ENCODE measurements at regions not wholly inside any gene's neighbourhood (a gene's known extent, or its start where the extent isn't known, plus 50 kb on each side); places are given as distances from the start of the nearest gene placed in this dataset.

DNA sequence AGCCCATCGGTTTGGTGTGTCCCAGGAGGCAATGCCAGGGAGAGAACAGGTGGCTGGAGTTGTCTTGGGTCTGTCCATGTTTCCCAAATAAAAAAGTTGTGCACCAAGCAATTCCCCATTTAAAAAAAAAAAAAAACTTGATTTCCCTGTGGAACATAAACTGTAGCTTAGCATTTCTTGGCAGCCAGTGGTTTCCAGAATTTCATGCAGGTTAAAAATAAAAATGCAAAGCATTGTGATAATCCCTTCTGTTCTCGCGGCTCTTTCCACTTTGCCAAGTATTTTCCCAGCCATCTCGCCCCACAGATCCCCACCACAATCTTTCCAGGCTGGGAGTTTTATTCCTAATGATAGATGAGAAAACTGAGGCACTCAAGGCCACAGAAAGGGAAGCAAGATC, 51.4 kb upstream of the MSX1 start:
- DNase-seq (ENCODE audit: low read depth in 2 of 2): no peak

DNA sequence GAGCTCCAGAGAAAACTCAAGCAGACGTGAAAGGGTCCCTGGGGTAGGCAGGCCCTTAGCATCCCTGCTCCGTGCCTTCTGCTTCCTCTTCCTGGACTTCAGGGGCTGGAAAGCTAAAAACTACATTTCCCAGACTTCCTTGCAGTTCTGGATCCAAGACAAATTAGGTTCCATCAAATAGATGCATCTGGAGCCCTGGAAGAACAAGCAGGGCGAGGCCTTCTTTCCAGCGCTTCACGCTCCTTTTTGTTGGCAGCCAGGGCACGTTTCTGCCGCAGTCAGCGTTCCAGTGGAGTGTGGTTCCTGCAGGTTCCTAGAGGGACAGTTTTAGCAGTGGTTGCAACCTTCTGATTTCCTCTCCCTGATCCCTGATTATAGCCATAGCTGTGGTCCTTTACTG, 53.6 kb upstream of the MSX1 start:
- DNase-seq (ENCODE audit: low read depth in 2 of 2): no peak

DNA sequence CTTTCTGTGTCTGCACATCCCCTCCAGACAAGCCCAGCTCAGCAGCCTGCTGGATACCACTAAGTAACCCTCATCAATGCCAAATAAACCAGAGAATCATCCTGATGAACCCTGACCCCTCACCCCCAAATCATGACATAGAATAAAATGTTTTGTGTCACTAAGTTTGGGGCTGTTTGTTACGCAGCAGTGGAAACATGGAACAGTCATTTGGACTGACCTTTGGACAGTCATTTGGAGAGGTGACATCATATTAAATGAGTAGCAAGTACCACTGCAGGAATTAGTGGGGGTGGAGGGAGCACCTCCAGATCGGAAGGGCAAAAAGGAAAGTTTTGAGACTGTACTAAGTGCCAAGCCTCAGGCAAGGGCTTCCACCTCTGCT, 55.6 kb upstream of the MSX1 start:
- no peak for DNase-seq (ENCODE audit: low read depth in 2 of 2)

DNA sequence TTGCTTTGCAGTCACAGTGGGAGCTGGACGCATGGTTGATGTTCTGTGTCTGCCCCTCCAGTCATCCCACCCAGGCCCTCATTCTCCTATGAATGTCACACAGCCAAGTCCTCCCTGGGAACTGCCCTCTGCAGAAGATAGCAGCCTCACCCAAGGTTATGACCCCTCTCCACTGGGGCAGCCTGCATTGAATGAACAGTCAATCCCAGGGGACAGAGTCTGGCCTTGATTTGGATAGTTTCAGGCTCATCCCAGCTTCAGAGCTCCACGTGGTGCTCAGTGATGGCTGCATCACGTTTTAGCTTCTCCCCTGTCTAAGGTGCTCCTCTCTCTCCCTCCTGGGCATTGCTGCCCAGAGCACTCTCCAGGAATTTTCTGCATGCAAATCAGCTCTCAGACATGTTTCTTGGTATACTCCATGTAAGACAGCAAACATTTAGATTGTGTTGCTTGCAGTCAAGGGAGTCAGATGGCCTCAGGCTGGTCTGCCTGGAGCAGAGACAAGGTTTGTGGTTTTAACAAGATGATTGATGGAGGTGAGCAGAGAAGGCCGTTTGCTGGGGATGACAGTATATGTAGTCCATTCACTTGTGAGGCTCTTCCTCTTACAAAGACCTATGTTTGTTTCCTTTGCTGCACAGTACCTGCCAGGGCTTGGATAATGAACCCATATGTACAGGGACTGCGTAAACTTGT, 56.1 kb upstream of the MSX1 start:
- DNase-seq (ENCODE audit: low read depth in 2 of 2): no peak

DNA sequence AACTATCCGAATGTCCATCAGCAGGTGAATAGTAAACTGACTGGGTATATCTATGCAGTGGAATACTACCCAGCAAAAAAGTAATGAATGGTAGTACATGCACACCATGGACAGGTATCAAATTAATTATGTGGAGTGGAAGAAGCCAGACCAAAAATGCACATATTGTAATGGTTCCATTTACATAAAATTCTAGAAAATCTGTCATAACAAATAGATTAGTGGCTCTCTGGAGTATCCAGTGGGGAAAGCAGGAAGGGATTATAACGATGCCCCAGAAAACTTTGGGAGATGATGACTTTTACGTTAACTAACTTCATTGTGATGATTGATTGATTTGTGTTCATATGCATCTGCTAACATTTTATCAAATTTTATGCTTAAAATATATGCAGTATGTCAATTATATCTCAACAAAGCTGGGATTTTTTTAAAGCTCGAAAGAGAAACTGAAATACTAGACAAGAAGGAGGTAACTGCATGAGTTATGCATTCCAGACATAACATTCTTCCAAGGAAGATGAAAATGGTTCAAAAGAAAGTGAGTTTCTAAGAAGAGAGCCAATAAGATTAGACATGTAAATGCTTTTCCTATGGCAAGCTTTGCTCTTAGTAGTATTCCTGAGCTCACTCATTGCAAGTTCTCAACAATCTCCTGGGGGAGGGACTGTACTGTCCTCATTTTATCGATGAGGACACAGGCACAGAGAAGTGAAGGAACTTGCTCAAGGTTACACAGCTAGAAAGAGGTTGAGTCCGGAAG, 58.6 kb upstream of the MSX1 start:
- DNase-seq (ENCODE audit: low read depth in 2 of 2): no peak

DNA sequence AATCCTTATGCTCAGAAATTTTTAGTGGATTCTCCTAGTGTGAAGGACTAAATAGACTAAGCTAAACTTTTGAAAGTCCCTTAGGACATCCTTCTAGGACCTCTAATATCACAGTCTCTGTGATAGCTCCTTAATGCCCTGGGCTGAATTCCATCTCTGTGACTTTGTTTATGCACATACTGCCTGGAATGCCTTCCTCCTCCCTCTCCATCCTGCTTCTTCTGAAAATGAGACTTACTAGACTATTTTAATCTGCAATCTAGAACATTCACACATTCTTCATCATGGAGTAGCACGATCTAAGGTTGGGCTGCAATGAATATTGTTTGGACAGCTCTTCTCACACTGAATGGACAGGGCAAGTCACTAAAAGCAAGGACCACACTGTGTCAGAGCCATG, 65.0 kb upstream of the MSX1 start:
- DNase-seq (ENCODE audit: low read depth in 2 of 2): no peak

DNA sequence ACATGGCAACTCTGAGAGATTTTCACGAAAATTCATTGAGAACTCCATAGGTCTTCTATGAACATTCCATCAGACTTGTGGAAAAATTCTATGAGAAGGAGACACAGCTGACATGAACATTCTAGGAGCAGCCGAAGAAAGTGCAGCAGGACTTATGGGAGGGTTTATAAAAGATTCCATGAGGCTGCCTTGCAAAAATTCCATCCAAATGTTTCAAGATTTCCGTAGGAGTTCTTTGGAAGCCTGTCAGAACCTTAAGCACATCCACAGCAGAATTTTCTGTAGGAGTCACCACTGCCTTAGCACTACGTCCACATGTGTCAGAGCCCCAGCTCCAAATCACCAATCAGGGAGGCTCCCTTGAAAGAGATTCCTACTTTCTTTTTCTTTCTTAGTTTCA, 67.0 kb upstream of the MSX1 start:
- no peak for DNase-seq (ENCODE audit: low read depth in 2 of 2)

DNA sequence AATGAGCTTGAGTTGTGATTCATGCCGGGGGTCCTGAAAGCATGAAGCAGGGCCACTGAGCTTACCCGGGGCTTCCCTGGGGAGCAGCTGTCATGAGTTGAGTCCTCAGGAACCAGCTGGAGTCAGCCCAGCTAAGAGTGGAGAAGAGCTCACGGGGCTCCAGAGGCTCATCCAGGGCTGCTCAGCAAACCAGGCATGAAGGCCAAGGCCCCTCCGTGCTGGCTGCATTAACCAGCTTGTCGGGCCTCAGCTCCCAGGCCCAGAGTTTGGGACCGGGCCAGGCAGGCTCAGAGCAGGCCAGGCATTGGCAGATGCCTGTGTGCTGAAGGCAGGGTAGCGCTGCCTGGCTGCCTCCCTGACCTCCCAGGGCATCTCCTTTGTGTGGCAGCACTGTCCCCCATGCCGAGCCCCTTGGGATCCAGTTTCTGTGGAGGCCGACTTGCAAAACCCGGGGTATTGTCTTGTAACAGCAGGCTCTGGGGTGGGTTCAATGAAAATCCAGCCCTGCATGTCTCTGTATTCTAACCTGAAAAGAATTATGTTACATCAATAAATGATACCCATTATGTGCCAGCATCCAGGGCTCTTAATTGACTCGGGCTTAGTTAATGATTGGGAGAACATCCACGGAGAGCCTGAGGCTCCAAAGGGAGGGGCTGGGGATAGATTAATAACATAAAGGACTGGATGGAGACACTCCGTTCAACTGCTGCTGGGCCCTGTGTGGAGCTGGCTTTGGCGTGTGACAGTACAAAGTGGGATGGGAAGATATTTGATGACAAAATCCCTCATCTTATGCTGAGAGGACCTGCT, 68.0 kb upstream of the MSX1 start:
- DNase-seq (ENCODE audit: low read depth in 2 of 2): no peak

DNA sequence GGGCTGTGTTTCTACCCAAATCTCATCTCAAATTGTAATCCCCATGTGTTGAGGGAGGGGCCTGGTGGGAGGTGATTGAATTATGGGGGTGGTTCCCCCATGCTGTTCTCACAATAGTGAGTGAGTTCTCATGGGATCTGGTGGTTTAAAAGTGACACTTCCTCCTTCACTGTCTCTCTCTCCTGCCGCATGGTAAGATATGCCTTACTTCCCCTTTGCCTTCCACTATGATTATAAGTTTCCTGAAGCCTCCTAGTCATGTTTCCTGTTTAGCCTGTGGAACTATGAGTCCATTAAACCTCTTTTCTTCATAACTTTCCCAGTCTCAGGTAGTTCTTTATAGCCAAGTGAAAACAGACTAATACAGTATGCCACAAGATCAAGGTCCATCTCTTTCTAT, 70.0 kb upstream of the MSX1 start:
- no peak for DNase-seq (ENCODE audit: low read depth in 2 of 2)

DNA sequence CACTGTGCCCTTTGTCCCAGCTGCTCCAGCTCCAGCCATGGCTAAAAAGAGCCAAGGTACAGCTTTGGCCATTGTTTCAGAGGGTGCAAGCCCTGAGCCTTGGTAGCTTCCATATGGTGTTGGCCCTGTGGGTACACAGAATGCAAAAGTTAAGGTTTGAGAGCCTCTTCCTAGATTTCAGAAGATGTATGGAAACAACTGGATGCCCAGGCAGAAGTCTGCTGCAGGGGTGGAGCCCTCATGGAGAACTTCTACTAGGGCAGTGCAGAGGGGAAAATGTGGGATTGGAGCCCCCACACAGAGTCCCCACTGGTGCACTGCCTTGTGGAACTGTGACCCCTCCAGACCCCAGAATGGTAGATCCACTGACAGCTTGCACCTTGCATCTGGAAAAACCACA, 70.9 kb upstream of the MSX1 start:
- DNase-seq (ENCODE audit: low read depth in 2 of 2): no peak

DNA sequence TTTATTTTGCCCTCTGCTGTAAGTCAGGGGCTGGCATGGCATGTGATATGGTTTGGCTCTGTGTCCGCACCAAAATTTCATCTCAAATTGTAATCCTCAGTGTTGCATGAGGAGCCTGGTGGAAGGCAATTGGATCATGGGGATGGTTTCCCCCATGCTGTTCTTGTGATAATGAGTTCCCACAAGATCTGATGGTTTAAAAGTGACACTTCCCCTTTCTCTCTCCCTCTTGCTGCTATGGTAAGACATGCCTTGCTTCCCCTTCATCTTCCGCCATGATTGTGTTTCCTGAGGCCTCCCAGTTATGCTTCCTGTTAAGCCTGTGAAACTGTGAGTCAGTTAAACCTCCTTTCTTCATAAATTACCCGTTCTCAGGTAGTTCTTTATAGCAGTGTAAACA, 72.0 kb upstream of the MSX1 start:
- DNase-seq (ENCODE audit: low read depth in 2 of 2): no peak

DNA sequence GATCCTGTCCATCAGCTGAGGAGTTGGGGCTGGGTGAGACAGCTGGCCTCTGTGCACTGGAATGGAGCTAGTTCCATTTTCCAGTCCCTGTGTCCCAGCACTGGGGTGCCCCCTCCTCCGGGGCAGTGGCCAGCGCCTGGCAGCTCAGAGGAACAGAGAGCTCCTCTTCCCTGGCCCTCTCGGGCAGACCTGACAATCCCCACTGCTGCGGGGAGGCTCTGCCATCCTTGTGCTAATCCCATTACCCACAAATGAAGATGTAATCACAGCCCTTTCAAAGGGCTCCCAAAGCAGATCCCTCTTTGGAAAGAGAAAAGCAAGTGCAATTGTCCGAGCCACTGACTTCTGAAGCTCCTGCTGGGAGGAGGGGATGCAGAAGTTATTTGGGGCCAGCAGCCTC, 75.1 kb upstream of the MSX1 start:
- no peak for DNase-seq (ENCODE audit: low read depth in 2 of 2)

DNA sequence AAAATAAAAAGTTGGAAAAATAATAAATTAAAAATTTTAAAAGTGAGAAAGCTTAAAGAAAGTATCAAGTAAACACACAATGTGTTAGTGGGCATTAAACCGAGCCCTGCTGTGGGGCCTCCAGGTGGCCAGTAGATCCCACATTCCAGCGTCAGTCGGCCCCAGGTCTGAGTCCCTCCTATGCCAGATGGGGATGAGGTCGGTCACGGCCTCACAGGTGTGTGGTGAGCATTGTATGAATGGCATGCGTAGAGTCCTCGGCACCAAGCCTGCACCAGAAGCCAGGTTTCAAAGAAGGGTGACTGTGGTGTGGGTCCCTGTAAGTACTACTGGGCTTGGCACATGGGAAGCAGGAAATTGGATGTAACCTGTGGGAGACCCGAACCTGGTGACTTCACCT, 75.6 kb upstream of the MSX1 start:
- DNase-seq (ENCODE audit: low read depth in 2 of 2): no peak

DNA sequence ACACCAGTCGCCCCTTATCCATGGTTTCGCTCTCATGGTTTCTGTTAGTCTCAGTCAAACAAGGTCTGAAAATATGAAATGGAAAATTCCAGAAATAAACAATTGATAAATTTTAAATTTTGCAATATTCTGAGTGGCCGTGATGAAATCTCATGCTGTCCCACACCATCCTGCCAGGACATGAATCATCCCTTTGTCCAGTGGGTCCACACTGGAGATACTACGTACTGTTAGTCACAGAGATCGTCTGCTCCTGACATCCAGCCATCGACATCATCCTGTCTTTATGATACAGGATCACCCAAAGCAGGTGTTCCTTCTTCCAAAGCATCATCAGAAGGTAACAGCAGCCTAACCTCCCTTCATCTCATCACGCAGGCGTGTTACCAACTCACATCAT, 76.5 kb upstream of the MSX1 start:
- no peak for DNase-seq (ENCODE audit: low read depth in 2 of 2)

DNA sequence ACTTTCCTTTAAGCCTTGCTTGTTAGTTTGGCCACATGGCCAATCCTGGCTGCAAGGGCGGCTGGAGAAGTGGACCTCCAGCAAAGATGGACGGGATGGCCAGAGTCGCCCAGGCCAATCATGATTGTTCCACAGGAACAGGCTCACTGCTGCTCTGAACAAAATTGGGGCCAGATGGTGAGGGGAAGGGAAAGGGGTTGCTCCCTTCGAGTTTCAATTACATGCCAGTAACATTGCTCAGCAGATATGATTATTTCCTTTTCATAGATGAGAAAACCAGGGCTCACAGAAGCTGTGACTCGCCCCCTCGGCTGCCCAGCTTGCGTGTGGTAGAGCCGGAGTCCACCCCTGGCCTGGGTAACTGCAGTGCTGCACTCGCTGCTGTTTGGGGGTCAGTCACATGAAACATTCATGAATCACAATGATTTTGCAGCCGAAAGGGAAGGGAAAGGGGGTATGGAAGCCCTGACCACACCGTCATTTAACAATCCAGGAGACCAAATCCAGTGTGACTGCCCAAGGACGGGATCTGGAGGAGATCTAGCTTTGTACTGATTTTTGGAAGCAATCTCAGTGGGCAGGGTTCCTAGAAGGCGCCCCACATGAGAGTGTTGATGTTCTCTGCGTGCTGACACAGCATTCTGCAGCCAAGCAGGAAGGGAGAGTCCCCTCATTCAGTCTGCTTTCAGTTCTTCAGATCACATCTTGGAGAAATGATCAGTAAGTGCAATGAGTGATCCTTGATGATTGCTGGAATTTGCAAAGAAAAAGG, 77.3 kb upstream of the MSX1 start:
- no peak for DNase-seq (ENCODE audit: low read depth in 2 of 2)

DNA sequence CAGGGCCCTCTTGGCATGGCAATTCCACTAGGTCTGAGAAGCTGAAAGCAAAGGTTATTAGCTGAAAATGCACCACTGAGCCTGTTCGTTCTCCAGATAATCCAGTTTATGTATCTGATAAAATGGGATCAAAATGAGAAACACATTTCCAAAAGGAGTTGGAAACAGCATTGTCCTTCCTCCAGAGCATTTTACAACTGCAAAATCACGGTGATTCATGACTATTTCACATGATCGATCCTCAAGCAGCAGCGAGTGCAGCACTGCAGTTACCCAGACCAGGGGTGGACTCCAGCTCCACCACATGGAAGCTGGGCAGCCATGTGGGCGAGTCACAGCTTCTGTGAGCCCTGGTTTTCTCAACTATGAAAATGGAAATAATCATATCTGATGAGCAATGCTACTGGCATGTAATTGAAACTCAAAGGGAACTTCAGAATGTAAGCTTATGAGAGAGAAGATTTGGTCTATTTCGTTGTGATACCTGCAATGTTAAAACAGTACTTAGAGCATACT, 78.7 kb upstream of the MSX1 start:
- no peak for DNase-seq (ENCODE audit: low read depth in 2 of 2)

DNA sequence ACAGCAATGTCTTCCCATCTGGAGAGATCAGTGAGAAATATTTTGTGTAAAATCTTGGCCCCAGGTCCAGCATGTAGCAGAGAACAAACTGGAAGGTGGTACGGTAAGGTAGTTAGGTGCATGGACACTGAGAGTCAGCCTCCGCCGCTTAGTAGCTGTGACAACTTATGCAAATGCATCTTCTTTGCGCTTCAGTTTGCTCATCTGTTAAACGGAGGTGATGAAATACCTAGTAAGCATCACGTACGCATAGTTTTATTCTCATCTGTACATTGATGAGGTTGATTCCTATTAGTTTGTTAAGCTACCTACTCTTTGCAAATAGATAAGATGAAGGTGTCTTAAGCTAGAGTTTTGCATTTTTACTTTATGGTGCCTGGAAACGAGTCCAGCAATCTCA, 80.0 kb upstream of the MSX1 start:
- no peak for DNase-seq (ENCODE audit: low read depth in 2 of 2)

DNA sequence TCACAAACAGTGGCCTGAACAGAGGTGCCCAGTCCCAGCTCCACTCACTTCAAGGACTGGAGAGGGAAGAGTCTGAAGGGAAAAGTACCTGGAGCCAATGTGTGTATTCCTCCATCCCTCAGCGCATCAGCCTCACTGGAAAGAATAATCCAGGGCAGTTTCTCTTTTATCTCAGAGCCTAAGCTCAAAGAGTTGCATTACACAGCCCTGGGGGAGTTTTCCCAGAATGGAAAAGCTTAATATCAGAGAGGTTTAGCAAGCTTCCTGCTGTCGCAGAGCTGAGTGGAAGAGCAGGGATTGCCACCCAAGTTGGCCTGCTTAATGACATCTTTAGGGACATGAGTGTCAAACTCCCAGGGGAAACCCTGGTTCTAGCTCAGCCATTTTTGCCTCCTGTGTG, 80.4 kb upstream of the MSX1 start:
- DNase-seq (ENCODE audit: low read depth in 2 of 2): no peak

DNA sequence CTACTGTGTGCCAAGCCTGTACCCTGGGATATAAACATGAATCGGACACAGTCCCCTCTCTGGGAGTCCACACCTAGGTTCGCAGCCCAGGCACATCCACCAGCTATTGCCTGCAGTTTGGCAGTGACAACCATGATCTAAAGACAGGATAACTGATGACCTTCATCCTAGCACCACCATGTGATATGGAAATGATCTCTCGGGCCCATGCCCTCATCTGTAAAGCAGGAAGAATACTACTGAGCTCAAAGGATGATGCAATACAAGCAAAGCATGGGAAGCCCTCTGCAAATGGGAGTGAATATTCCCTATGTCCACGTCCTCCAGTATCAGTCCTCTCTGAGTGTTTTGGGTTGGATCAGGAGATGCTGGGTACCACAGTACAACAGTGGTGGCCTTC, 80.9 kb upstream of the MSX1 start:
- no peak for DNase-seq (ENCODE audit: low read depth in 2 of 2)

DNA sequence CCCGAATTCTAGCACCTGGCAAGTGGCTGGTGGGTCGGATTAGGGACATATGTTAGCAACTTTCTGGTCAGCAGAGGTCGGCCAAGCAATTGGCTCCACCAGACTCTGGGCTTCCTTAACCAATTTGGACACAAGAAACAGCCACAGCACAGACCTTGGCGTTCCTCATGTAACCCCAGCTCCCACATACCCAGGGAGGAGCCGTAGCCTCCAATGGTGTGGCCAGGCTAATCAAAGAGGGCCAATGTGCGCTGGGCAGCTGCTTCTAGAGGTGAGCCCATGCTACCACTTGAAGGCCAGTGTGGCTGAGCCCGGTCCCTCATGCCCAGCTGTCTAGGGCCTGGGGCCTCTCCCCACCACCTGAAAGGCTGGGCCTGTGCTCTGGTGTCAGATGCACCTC, 82.5 kb upstream of the MSX1 start:
- no peak for DNase-seq (ENCODE audit: low read depth in 2 of 2)

DNA sequence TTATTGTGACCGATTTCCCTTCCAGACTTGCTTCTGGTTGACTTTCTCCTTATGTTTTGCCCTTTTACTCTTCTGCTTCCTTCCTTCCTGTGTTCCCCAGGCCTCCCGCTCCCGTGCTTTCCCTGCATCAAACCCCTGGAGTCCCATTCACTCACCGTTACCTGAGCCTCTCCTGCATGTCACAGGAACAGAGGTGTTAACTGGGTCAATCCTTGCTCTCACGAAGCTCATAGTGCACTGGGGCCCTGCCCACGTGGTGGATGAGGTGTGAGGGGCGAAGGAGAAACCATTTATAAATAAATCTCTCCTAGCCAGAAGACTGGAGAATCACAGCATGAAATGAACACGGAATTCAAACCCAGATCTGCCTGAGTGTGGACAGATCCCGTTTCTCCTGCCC, 83.1 kb upstream of the MSX1 start:
- DNase-seq (ENCODE audit: low read depth in 2 of 2): no peak

DNA sequence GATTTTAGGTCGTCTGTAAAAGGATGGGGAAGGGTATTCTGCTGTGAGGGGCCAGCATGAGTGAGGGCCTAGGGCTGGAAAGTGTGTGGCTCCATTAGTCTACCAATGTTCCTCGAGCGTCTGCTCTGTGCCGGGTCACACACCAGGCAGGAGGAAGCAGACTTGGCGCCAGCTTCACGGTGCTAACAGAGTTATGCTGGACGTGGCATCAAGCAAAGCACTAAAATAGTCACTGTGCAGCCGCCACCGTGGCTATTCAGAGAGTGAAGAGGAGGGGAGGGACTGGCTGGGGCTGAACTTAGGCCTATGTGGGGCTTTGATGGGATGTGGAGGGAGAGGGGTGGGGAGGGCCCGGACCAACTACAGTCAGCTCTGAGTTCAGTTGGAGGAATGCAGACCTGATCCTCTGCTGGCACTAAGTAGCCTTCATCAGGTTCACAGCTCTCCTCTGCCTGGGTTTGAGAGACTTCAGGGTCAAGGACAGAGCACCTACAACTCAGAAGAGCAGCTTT, 83.9 kb upstream of the MSX1 start:
- DNase-seq (ENCODE audit: low read depth in 2 of 2): no peak

Measured in stimulated activated CD8-positive, alpha-beta memory T cell treated with anti-CD3 and anti-CD28 coated beads, Interleukin-15, amount 100 ng/mL, for 48 hours (primary cell).